HG03354 (cell line): ENCODE measurements at regions not wholly inside any gene's neighbourhood (a gene's known extent, or its start where the extent isn't known, plus 50 kb on each side); places are given as distances from the start of the nearest gene placed in this dataset.
"Not testable (repeated sequence)": the region's sequence is repeated elsewhere in the genome, so short reads cannot be mapped to it uniquely, and the experiment has no call there.

ENCODE experiments used
- ATAC-seq: cut with Tn5 transposase; IDR thresholded peaks from one replicate; pipeline ENCODE4 v1.9.1; 2021; ENCODE audit warnings: mild to moderate bottlenecking; ENCODE audit not compliant: unreplicated experiment, poor library complexity, severe bottlenecking

DNA sequence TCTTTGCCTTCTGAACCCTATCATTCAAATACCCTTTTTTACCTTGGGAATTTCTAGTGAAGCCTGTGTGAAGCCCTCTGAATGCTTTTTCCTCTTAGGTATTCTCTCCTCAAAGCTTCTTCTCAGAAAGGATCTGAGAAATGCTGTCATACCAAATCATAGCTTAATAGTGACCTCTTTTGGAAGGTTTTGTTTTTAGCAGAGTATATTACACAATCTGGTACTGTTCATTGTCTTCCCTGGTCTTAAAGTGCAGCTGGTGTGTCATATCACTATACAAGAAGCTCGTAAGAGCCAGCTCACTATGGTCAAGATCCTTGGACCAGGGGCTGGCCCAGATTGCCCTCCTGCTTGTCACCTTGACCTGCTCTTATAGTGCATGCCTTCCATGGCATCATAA lies 204.4 kb upstream of the ANO5 start:
- ATAC-seq = no peak

DNA sequence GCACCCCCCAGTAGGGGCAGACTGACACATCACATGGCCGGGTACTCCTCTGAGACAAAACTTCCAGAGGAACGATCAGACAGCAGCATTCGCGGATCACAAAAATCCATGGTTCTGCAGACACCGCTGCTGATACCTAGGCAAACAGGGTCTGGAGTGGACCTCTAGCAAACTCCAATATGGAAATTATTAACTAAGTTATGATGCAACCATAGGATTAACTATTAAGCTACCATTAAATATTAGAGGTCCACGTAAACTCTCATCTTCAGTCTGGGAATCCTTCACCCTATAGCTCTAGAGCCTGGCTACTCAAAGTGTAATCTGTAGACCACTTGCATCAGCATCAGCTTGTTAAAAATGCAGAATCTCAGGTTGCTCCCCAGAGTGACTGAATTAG lies 191.1 kb upstream of the ANO5 start:
- not testable (repeated sequence) for ATAC-seq

DNA sequence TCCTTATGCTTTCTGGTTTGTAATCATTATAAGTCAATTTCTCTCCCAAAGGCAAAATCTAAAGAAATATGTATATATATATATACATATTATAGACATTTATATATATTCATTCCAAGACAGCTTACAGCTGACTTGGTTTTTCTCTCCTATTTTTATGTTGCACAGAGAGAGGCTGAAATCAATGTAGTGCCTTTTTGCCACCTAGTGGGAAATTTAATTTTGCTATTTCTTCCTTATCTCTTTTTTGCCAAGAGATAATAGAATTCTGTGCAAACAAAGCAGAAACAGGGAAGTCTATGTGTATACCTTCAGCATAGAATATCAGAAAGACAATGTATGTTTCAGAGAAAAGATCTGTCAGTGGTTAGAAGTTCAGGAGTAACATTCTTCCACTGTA lies 186.0 kb upstream of the ANO5 start:
- no peak for ATAC-seq

DNA sequence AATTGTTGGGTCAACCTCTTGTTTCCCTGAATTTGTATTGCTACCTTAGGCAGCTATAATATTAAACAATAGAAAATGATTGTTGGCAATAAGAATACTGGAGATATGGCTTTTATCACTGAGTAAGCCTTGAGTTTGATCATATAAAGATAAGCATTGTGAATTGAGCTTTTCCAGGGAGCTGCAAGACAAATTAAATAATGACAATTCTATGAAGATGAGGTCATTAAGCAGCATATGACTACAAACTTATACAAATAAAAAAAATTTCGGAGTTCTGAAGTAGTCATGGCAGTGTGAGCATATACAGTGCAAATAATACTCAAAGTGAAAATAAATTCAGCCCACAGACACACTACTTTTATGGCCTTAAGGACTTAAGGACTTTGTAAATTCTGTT lies 161.1 kb upstream of the ANO5 start:
- ATAC-seq = no peak

GRCh38 chr11:22037505-22037904 lies 155.4 kb upstream of the ANO5 start:
- no peak for ATAC-seq

- ATAC-seq = no peak
Measured at GRCh38 chr11:22041039-22041438, 151.8 kb upstream of the ANO5 start.

GRCh38 chr11:22042081-22042480 lies 150.8 kb upstream of the ANO5 start:
- no peak for ATAC-seq

DNA sequence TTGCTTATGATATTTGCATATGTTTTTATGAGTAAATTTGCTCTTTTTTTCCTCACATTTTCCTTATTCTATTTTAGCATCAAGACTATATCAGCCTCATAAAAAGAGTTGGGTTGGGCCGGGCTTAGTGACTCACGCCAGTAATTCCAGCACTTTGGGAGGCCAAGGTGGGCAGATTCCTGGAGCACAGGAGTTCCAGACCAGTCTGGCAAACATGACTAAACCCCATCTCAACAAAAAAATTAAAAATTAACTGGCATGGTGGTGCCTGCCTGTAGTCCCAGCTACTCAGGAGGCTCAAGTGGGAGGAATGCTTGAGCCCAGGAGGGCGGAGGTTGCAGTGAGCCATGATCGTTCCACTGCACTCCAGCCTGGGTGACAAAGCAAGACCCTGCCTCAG lies 148.8 kb upstream of the ANO5 start:
- ATAC-seq = no peak

DNA sequence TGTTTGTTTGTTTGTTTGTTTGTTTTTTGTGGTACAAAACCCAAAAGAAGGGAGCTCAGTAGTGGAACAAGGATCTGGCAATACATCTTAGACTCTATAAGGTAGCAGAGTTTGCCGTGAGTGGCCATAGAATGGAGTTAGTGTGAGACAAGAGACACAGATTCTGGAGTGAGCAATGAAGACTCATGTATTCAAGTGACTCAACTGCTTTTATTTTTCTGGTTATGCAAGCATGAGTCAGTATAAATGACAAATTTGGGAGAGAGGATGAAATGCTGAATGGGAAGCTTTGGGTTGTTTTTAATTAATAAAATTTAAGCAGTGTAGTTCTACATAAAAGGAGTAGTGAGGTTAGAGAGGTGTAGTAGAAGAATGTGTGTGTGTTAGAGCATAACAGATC lies 143.6 kb upstream of the ANO5 start:
- ATAC-seq = no peak

DNA sequence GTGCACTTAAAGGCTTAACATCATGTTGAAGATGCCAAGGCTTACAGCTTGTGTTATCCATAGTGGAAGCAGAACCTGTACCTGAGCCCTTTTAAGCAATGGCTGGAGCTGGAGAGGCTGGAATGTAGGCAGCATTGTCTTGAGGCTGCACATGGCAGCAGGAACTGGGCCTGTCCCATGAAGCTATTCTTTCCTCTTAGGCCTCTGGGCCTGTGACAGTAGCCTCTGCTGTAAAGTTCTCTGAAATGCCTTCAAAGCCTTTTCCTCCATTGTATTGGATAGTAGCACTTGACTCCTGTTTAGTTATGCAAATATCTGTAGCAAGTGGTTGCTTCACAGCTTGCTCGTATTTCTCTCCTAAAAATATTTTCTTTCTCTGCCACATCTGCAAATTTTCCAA lies 127.4 kb upstream of the ANO5 start:
- no peak for ATAC-seq

DNA sequence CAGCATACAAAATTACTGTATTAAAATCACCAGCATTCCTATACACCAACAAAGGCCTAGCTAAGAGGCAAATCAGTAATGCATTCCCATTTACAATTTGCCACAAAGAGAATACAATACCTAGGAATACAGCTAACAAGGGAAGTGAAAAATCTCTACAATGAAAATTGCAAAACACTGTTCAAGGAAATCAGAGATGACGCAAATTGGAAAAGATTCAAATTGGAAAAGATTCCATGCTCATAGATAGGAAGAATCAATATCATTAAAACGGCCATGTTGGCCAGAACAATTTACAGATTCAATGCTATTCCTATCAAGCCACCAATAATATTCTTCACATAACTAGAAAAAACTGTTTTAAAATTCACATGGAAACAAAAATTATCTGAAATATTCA lies 123.0 kb upstream of the ANO5 start:
- ATAC-seq = no peak

- ATAC-seq = no peak
Measured at GRCh38 chr11:22076271-22076930, 116.5 kb upstream of the ANO5 start.

GRCh38 chr11:22078063-22078462 lies 114.8 kb upstream of the ANO5 start:
- no peak for ATAC-seq

- no peak for ATAC-seq
Measured at GRCh38 chr11:22079133-22079872, 113.6 kb upstream of the ANO5 start.

DNA sequence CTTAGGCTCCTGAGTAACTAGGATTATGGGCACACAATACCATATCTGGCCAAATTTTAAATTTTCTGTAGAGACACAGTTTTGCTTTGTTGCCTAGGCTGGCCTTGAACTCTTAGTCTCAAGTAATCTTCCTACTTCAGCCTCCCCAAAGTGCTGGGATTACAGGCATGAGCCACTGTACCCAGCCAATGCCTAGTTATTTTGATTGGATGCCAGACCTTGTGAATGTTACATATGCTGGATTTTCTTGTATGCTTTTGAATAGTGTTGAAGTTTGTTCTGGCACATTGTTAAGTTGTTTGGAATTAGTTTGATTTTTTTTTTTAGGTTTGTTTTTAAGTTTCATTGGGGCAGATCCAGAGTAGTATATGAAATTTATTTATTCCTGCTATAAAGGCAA lies 110.7 kb upstream of the ANO5 start:
- no peak for ATAC-seq

DNA sequence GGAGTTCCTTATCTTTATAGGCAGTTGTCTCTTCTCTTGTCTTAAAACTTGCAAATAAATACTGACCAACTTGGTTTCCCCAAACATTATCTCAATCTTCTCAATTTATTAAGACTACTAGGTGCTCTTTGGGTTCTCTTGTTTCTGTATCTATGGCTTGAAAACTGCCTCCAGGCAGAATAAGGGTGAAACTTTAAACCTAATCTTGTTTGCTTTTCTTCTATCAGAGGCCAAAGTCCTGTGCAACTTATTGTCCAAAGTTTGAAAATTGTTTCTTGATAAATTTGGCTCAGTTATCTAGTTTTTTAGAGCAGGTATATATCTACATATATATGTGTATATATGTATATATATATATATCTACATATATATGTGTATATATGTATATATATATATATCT lies 110.1 kb upstream of the ANO5 start:
- ATAC-seq = no peak

DNA sequence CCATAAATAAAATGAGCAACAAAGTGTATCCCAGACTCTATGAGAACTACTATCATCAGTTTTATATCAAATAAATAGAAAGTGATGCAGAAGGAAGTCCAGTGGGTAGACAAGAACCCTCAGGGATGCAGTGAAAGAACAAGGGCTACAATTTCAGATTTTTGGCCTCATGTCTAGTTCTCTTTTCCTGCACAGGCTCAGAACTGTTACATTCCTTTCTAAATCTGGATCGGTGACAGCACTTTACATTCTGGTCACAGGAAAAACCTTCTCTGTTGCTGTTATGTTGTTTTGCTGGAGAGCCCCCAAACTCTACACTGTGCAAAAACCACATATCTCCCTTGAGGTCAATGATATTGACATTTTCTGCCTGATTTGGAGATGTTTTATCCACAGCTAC lies 108.8 kb upstream of the ANO5 start:
- ATAC-seq = no peak

DNA sequence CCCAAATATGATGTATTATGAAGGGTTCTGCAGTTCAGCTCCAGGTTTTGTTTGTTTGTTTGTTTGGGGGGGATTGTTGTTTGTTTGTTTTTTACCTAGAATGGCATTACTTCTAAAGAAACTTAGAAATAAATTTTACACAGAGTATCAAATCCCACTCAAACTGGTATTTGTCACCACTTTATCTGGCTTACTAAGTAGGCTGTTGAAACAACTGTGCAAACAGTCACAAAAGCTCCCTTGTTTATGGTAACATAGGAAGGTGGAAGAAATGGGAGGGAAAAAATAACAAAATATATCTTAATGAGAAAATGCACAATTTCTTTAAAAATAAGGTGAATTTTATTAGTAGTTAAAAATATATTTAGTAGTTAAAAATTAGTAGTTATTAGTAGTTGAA lies 108.3 kb upstream of the ANO5 start:
- no peak for ATAC-seq

- no peak for ATAC-seq
Measured at GRCh38 chr11:22089609-22090008, 103.3 kb upstream of the ANO5 start.

- no peak for ATAC-seq
Measured at GRCh38 chr11:22106566-22106965, 86.3 kb upstream of the ANO5 start.

DNA sequence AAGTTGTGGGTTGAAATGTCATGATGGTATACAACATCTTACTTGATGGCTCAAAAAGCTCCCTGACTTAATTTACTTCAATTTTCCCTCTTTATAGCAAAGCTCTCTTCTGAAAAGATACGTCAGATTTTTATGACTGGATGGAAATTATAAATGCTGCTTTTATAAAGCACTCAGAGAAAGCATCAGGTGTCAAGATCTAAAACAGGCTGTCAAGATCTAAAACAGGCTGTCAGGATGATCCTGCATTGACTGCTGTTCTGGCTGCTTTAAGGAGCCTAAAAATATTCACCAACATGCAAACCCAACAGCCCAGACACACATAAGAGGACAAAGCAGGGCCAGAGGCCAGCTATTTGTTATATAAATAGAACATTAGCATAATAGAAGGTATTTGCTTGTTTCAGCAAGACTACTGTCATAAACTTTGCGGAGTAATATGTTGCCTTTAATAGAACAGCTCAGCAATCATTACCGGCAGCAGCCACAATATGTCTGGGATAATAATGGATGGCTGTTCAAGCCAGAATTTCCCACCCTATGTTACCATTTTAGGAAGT lies 77.3 kb upstream of the ANO5 start:
- no peak for ATAC-seq
